HUES6 (cell line): ENCODE measurements at regions not wholly inside any gene's neighbourhood (a gene's known extent, or its start where the extent isn't known, plus 50 kb on each side); places are given as distances from the start of the nearest gene placed in this dataset.

Experiments used
- H3K27ac ChIP-seq: 2 replicates; pipeline ENCODE4 v1.7.0; 2013; ENCODE audit warnings: low read depth, mild to moderate bottlenecking, low read length, inconsistent platforms
- H3K27me3 ChIP-seq: 2 replicates; pipeline ENCODE4 v1.6.1; 2013; ENCODE audit warnings: low read length; ENCODE audit not compliant: control insufficient read depth, insufficient read depth
- H3K36me3 ChIP-seq: 2 replicates; pipeline ENCODE4 v1.6.1; 2013; ENCODE audit warnings: low read length; ENCODE audit not compliant: control insufficient read depth, insufficient read depth
- H3K4me1 ChIP-seq: 2 replicates; pipeline ENCODE4 v1.6.1; 2013; ENCODE audit warnings: low read length; ENCODE audit not compliant: control insufficient read depth, insufficient read depth
- H3K4me3 ChIP-seq: 2 replicates; pipeline ENCODE4 v1.5.1; 2013; ENCODE audit warnings: low read depth, low read length
- H3K9ac ChIP-seq: one replicate; pipeline ENCODE4 v1.6.1; 2013; ENCODE audit warnings: mild to moderate bottlenecking, low read length
- H3K9me3 ChIP-seq: 2 replicates; pipeline ENCODE4 v1.6.1; 2013; ENCODE audit warnings: low read depth, low read length; ENCODE audit not compliant: control insufficient read depth, insufficient read depth

- Histone ChIP-seq H3K9me3 (no peaks in the 10 kb centered on the region), H3K27me3 (no peaks in the 10 kb centered on the region), H3K27ac (no peak overlapping the region), H3K9ac (no peak overlapping the region), H3K36me3 (no peaks in the 10 kb centered on the region), H3K4me3 (no peak overlapping the region), H3K4me1 (no peaks in the 10 kb centered on the region)
Measured at GRCh38 chr2:162967811-162968210, 129.2 kb upstream of the KCNH7 start.

DNA sequence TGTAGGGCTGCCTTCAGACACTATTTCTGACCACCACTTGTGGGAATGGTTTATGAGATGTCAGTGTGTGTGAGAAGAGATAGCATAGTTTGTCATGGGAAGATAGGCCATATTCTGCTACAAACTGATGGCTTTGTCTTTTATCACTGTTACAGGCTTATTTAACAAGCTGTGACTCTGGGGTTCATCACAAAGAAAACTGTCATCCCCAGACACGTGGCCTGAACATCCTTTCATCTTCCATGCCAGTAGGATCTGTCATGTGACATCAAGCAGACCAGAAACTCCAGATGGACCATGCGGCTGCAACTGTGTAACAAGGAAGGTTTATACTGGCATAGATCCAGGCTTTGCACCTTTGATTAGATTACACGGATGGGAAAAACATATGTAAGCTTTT is 128.6 kb upstream of the KCNH7 start:
- Histone ChIP-seq H3K9me3 (no peaks in the 10 kb centered on the region), H3K4me3 (no peak overlapping the region), H3K36me3 (no peaks in the 10 kb centered on the region), H3K27me3 (no peaks in the 10 kb centered on the region), H3K27ac (no peak overlapping the region), H3K4me1 (no peaks in the 10 kb centered on the region), H3K9ac (no peak overlapping the region)

- Histone ChIP-seq H3K27ac (no peak overlapping the region), H3K9ac (no peak overlapping the region), H3K36me3 (no peaks in the 10 kb centered on the region), H3K9me3 (no peaks in the 10 kb centered on the region), H3K4me1 (no peaks in the 10 kb centered on the region), H3K4me3 (no peak overlapping the region), H3K27me3 (no peaks in the 10 kb centered on the region)
Measured at GRCh38 chr2:162965191-162965590, 126.6 kb upstream of the KCNH7 start.

DNA sequence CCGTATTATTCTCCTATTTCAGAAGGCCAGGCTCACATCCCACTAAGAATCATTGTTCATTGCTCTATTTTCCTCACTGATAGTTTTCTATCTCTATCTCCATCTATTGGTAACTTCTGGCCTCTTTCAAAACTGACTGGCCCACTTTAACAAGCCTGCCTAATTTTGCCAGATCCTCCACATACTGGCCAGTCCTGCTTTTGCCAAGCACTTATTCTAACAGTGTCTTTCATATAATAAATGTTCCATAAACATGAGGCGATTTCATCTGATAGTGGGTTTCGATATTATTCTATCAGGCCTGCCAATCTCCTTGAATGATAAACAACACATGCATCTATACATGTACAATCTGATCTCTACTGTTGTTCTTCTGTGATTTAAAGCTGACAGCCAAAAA is 125.9 kb upstream of the KCNH7 start:
- Histone ChIP-seq H3K27me3 (no peaks in the 10 kb centered on the region), H3K9me3 (no peaks in the 10 kb centered on the region), H3K9ac (no peak overlapping the region), H3K4me3 (no peak overlapping the region), H3K27ac (no peak overlapping the region), H3K4me1 (no peaks in the 10 kb centered on the region), H3K36me3 (no peaks in the 10 kb centered on the region)

DNA sequence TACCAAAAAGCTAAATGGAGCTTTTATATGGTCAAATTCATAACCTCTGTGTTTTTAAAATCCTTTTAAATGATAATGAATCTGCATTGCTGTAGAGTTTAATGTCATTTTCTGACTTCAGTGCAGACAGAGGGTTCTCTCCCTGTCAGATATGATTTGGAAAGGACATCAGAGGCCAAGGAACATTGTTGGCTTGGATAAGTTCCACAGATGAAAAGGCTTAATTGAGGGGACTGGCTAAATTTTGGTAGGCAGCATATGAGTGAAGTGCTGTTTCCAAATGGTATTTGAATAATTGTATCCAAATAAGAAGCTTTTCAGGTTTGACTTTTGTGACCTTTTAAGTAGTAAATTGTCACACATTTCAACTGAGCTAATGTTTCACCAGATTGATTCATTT is 124.6 kb upstream of the KCNH7 start:
- Histone ChIP-seq H3K4me3 (no peak overlapping the region), H3K27ac (no peak overlapping the region), H3K27me3 (no peaks in the 10 kb centered on the region), H3K36me3 (no peaks in the 10 kb centered on the region), H3K9ac (no peak overlapping the region), H3K4me1 (no peaks in the 10 kb centered on the region), H3K9me3 (no peaks in the 10 kb centered on the region)

- H3K9ac ChIP-seq, result no peak overlapping the region
- no peak overlapping the region for H3K4me3 ChIP-seq
- no peak overlapping the region for H3K27ac ChIP-seq
- no peaks in the 10 kb centered on the region for H3K27me3 ChIP-seq
- no peaks in the 10 kb centered on the region for H3K36me3 ChIP-seq
- H3K4me1 ChIP-seq, result no peaks in the 10 kb centered on the region
- H3K9me3 ChIP-seq, result no peaks in the 10 kb centered on the region
Measured at GRCh38 chr2:162945785-162946184, 107.2 kb upstream of the KCNH7 start.

DNA sequence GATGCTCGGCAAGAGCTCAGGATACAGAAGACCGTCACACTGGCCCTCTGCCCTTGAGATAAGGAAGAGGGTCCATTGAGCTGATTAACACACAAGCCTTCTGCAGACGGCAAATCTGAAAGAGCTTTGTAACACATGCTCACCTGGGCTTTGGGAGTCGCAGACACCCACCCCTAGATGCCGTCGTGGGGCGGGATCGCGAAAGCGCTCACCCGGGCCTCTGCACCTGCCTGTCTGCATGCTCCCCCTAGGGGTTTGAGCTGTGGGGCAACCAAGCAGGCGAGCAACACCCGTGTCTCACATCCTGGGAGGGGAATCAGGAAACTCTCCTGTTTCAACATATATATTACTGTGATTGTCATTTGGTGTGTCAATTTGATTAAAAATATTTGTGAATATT is 99.8 kb upstream of the KCNH7 start:
- H3K9ac ChIP-seq, result no peak overlapping the region
- no peaks in the 10 kb centered on the region for H3K27me3 ChIP-seq
- H3K27ac ChIP-seq, result no peak overlapping the region
- H3K9me3 ChIP-seq, result no peaks in the 10 kb centered on the region
- H3K36me3 ChIP-seq, result no peaks in the 10 kb centered on the region
- H3K4me1 ChIP-seq, result no peaks in the 10 kb centered on the region
- no peak overlapping the region for H3K4me3 ChIP-seq

GRCh38 chr2:162934191-162934590 is 95.6 kb upstream of the KCNH7 start:
- Histone ChIP-seq H3K4me3 (no peak overlapping the region), H3K4me1 (no peaks in the 10 kb centered on the region), H3K27ac (no peak overlapping the region), H3K27me3 (no peaks in the 10 kb centered on the region), H3K9me3 (no peaks in the 10 kb centered on the region), H3K36me3 (no peaks in the 10 kb centered on the region), H3K9ac (no peak overlapping the region)

DNA sequence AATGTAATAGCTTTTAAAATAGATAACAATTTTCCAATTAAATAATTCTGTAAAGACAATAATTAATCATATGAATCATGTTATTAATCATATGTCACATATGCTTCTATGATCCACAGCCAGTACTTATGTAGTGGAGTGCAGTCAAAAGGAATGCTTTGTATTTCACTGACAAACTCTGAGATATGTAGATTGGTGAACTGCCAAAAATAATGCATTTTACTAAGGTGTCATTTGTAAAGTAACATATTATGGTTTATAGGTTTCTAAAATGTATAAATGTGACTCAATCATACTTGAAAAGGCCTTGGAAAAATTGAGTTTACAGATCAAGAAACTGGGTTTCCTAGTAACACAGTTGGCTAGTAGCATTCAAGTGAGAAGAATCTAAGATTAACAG is 93.8 kb upstream of the KCNH7 start:
- H3K9me3 ChIP-seq, result no peaks in the 10 kb centered on the region
- H3K27me3 ChIP-seq, result no peaks in the 10 kb centered on the region
- H3K27ac ChIP-seq, result no peak overlapping the region
- no peaks in the 10 kb centered on the region for H3K36me3 ChIP-seq
- no peaks in the 10 kb centered on the region for H3K4me1 ChIP-seq
- no peak overlapping the region for H3K4me3 ChIP-seq
- H3K9ac ChIP-seq, result no peak overlapping the region

- H3K4me3 ChIP-seq, result no peak overlapping the region
- H3K9ac ChIP-seq, result no peak overlapping the region
- H3K4me1 ChIP-seq, result no peaks in the 10 kb centered on the region
- no peaks in the 10 kb centered on the region for H3K9me3 ChIP-seq
- H3K36me3 ChIP-seq, result no peaks in the 10 kb centered on the region
- H3K27ac ChIP-seq, result no peak overlapping the region
- no peaks in the 10 kb centered on the region for H3K27me3 ChIP-seq
Measured at GRCh38 chr2:162929571-162929970, 91.0 kb upstream of the KCNH7 start.

DNA sequence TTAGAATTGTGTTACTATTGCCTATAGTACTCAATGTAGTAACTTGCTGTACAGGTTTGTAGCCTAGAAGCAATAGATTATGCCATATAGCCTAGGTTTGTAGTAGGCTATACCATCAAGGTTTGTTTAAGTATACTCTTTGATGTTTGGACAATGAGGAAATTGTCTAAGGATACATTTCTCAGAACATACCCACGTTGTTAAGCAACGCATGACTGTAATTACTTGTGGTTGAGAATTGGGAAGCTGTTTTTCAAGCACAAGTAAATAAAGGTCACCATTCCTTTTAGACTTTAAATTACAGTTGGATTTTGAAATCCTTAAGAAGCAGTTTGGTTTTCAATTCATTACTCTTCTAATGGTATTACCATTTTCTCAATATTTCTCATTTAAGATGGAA is 89.8 kb upstream of the KCNH7 start:
- Histone ChIP-seq H3K27me3 (no peaks in the 10 kb centered on the region), H3K9me3 (no peaks in the 10 kb centered on the region), H3K27ac (no peak overlapping the region), H3K4me1 (no peaks in the 10 kb centered on the region), H3K36me3 (no peaks in the 10 kb centered on the region), H3K4me3 (no peak overlapping the region), H3K9ac (no peak overlapping the region)

DNA sequence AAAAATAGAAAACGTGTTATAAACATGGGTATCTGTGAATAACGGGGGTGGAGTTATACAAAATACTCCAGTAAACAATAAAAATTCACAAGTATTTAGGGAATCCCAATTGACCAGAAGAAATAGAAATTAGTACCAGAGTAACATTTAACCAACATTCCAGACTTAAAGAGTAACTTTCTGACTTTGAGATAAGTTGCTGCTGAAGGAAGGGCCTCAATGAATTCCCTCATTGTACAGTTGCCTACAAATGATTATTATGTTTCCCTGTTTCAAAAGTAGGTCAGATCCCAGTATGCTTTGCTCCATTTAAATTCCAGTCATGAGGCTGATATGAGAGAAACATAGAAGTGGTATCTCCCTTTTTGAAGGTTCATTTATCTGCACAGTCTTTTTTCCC is 88.3 kb upstream of the KCNH7 start:
- H3K4me1 ChIP-seq, result no peaks in the 10 kb centered on the region
- H3K9ac ChIP-seq, result no peak overlapping the region
- no peaks in the 10 kb centered on the region for H3K36me3 ChIP-seq
- no peak overlapping the region for H3K27ac ChIP-seq
- no peaks in the 10 kb centered on the region for H3K27me3 ChIP-seq
- H3K4me3 ChIP-seq, result no peak overlapping the region
- no peaks in the 10 kb centered on the region for H3K9me3 ChIP-seq
